Skeletal muscle cell (primary cell): ENCODE measurements at regions not wholly inside any gene's neighbourhood (a gene's known extent, or its start where the extent isn't known, plus 50 kb on each side); places are given as distances from the start of the nearest gene placed in this dataset.
"Not testable (repeated sequence)": the region's sequence is repeated elsewhere in the genome, so short reads cannot be mapped to it uniquely, and the experiment has no call there.

Source experiments
- DNase-seq: peaks from one replicate; pipeline ENCODE4 v3.0.0-alpha.2; 2010; ENCODE audit warnings: low read depth
- H3K4me3 ChIP-seq: 2 replicates; pipeline ENCODE4 v1.5.1; 2011; ENCODE audit warnings: low read depth, mild to moderate bottlenecking, control low read depth, low read length, moderate library complexity

DNA sequence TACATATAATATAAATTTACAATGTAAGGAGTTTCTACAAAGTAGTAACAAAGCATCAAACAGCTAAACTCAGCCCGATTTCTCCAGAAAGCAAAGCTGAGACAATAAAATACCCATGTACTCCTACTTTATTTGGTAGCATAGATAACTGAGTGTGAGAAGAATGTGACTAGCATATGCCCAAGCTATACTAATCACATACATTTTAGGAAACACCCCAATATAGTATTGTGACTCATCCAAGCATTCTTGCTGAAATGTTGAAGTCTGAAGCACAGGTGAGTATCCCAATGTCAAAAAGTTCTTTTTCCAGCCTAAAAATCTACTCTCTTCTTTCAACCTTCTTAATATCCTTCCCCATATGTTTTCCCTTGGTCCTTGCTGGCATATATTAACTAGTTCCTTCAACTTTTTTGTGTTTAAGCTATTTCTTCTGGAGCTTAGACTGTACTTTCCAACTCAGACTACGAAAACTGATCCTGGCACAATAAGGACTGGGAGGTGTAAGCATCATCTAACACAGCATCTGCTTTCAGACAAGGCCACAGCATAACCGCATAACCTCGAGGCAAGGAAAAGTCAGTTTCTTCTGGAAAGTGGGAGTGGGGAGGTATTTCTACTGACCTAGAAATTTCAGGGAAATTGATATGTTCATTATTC is 163.0 kb upstream of the RNPC3 start:
- no peak overlapping the region for H3K4me3 ChIP-seq
- no peak for DNase-seq

DNA sequence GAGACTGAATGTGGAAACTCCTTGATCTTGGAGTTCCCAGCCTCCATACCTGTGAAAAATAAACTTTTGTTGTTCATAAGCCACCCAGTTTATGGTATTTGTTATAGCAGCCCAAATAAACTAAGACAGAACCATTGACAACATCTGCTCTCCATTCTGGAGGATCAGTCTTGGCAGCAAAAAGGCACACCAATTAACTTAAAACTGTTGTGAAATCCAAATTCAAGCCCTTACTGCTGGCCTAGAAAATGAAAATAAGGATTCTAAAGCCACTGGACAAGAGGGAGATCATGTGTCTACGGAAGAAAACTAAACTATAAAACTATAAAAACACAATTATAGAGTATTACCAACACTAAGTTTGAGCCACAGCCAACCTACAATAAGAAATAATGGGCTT is 172.1 kb upstream of the RNPC3 start:
- no peak for DNase-seq

DNA sequence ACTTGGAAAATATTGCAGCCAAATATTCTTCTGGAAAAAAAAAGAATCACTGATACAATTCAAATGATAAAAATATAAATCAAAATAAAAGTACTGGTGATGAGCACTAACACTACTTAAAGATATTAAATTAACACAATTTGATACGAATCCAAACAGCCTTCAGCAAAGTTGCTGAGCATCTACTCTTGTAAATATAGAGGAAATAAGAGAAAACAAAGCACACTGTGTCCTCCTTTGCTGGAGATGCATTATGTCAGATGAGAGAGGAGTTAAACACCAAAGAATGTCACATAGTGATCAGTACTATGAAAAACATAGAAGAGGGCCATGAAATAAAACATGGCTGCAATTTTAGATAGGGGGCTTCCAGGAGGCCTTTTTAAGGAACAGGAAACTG is 177.4 kb upstream of the RNPC3 start:
- DNase-seq = no peak
- H3K4me3 ChIP-seq = no peak overlapping the region

More for the DNA sequence above, 172.1 kb upstream of the RNPC3 start:
- H3K4me3 ChIP-seq = no peak overlapping the region

DNA sequence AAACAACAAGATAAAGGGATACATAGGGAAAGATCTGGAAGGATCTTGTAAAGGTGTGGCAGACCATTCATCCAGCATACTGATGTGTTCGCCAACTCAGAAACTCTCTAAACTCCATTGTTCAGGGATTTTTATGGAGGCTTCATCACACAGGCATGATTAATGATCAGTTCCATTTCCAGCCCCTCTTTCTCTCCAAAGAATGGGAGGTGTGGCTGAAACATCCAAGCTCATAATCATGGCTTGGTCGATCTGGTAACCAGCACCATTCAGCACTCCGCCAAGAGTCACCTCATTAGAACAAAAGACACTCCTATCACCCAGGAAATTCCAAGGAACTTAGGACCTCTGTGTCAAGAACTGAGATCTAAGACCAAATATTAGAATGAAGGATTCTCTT is 180.6 kb upstream of the RNPC3 start:
- no peak overlapping the region for H3K4me3 ChIP-seq
- no peak for DNase-seq

DNA sequence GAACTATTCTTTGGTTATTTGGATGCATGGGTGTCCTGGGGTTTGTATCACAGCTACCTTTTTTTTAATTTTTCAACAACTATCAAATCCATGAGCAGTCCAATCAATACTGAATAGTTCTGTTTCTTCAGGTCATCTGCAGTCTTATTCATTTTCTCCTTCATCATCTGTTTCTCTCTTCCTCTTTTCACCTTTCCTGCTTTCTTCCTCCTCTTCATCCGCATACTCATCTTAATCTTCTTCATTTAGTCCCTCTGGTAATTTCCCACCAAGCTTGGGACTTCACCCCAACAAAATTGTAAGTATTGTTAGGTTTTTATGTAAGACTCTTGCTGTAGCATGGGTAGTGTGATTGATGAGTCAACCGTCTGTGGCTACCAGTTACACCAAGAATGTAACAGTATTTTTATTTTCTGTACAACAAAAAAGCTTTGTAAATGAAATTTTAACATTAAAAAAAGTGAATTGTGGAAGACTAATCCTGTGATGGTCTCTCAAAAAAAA is 184.1 kb upstream of the RNPC3 start:
- no peak overlapping the region for H3K4me3 ChIP-seq
- no peak for DNase-seq

- no peak overlapping the region for H3K4me3 ChIP-seq
- DNase-seq = no peak
Measured at GRCh38 chr1:103337779-103338178, 187.7 kb upstream of the RNPC3 start.

DNA sequence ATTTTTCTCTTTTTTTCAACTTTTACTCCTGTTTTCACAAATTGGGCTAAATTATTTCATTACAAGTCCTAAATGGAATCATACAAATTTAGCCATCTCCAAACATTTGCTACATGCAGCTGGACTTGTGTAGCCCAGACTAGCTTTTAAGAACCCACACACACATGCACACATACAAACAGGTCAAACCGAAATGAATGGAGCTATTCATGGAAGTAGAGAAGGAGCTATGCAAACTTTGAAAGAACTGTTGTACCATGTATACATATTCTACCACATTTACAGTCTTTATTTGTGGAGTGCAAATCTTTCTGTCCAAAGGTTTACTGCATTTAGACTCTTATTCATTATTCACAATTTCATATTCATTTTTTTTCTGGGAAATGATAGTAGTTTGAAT is 189.1 kb upstream of the RNPC3 start:
- no peak overlapping the region for H3K4me3 ChIP-seq
- no peak for DNase-seq

GRCh38 chr1:103333141-103333540 is 192.4 kb upstream of the RNPC3 start:
- DNase-seq = no peak
- no peak overlapping the region for H3K4me3 ChIP-seq

DNA sequence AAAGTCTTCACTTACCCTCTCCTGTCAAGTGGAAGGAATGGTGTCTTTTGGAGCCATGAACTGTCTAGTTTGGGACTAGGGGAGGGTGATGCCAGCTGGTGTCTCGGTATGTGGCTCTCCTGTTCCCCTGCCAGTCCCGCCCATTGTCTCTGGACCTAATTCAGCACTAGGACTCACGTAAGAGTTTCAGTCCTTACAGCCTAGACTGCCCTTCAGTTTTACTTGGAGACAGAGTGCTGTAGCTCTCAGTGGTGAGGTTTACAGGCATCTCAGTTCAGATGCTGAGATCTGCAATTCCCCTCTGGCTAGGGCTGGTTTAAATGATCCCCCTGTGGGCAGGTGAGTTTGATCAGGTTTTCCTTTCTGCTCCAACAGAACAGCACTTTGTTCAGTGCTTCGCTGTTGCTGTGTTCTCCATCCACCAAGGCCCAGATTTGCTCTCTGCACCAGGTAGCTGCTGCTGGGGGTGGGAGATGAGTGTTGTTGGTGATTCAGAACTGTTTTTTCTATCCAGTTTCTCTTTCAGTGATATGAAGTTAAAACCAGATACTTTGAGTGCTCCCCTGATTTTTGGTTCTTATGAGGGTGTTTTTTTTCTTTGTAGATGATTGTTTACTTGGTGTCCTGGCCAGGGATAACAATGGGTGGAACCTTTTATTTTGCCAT is 198.3 kb upstream of the RNPC3 start:
- DNase-seq = no peak

GRCh38 chr1:103326595-103326994 is 198.9 kb upstream of the RNPC3 start:
- no peak for DNase-seq
- no peak overlapping the region for H3K4me3 ChIP-seq

More for the DNA sequence above, 198.3 kb upstream of the RNPC3 start:
- no peak overlapping the region for H3K4me3 ChIP-seq

DNA sequence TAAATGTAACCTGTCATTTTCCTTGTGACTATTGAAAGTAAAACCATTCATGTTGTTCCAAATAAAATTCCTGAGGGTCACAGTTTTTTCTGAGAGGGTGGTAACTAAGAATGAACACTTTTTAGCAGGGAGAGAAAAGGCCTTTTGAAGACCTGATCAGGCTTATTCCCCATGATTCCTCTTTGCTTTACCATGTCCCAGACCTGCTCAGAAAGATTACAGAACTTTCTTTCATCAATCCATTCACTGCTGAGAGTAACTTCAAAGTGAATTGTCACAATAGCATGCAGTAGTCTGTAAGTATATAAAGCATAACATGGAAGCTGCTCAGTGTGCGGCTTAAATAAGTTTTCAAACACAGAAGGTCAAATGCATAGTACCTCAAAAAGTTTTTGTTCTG is 201.5 kb upstream of the COL11A1 start:
- no peak overlapping the region for H3K4me3 ChIP-seq
- no peak for DNase-seq

GRCh38 chr1:103307751-103308150 is 199.4 kb upstream of the COL11A1 start:
- no peak overlapping the region for H3K4me3 ChIP-seq
- no peak for DNase-seq

DNA sequence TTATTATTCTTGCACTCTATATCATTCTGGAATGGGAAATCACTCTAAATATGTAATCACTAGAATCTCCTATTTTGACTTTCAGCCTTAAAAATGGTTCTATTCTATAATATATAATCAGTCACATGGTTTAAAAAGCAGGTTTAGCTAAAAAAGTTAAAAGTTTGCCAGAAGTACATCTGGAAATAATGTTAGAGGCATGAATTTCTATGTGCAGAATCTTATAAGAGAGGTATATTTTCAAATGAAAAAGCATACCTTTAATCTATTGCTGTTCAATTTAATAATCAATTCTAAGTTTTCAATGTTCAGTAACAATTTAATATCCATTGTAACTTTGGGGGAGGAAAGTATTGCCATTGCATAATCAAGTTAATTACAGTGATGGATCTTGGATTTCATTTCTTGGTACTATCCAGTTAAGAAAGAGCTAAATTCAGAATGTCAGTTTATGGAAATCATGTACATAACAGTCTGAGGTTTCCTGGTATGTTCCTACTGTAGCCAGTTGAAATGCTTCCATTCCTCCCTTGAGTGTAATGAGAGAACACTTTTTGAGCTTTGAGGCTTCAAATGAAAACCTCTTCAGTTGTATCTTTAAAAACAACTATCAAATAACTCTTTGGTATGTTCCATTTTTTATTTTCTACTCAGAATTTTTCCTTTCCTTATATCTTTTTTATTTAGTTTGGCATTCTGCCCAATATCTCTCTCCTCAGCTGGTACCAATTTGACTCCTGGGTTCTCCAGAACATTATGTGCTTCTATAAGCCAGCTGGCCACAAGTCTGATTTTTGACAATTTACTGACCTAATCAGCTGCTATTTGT is 175.7 kb upstream of the COL11A1 start:
- peak; percentile 51 for DNase-seq
- no peak overlapping the region for H3K4me3 ChIP-seq

- no peak overlapping the region for H3K4me3 ChIP-seq
- no peak for DNase-seq
Measured at GRCh38 chr1:103283371-103283770, 175.0 kb upstream of the COL11A1 start.

DNA sequence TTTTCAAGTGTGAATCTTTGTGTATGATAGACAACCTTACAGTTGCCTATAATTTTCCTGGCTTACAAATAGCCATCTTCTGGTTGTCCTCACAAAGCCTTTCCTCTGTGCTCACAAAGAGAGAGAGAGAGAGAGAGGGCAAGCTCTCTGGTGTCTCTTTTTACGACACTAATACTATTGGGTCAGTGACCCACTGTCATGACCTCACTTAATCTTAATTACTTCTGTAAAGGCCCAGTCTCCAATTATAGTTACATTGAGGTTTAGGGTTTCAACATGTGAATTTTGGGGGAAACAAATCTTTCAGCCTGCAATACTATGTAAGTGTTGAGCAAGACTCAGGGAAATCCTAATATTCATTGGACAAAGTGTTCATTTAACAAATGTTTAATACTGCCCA is 167.4 kb upstream of the COL11A1 start:
- no peak overlapping the region for H3K4me3 ChIP-seq
- DNase-seq = no peak

GRCh38 chr1:103274886-103275285 is 166.6 kb upstream of the COL11A1 start:
- DNase-seq = no peak

GRCh38 chr1:103273106-103273505 is 164.8 kb upstream of the COL11A1 start:
- DNase-seq = no peak
- no peak overlapping the region for H3K4me3 ChIP-seq

More at GRCh38 chr1:103274886-103275285, 166.6 kb upstream of the COL11A1 start:
- no peak overlapping the region for H3K4me3 ChIP-seq

- DNase-seq = peak; percentile 51
- H3K4me3 ChIP-seq = not testable (repeated sequence)
Measured at GRCh38 chr1:103271471-103271870, 163.1 kb upstream of the COL11A1 start.

DNA sequence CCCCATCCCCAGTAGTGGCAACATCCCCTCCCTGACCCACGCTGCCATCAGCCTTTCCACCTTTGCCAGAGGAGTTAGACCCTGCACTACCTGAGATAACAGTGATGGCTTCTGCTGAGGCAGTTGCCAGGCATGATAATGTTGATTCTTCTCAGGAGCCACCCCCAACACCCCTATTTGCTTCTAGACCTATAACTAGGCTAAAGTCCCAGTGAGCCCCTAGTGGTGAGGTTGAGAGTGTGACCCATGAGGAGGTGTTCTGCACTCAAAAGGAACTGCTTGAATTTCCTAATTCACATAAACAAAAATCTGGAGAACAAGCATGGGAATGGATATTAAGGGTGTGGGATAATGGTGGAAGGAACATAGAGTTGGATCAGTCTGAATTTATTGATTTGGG is 159.6 kb upstream of the COL11A1 start:
- no peak overlapping the region for H3K4me3 ChIP-seq
- DNase-seq = no peak

DNA sequence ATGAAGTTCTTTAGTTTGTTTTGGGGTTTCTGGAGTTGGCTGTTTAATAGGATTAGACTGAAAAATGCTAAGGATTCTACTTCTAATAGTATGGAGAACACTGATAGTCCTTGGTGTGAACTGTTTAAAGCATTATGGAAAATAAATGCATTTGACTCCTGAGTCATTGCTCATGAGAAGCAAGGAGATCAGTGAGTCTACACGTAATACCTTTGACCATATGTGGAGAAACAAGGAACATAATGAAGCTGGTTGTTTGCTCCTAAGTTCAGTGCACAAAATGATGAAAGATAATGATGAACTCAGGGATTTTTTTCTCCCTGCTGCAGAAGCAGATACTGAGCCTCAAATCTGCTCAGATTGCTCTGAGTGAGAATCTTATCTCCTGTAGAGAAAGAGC is 158.9 kb upstream of the COL11A1 start:
- DNase-seq = no peak
- H3K4me3 ChIP-seq = no peak overlapping the region
